Mesothelial cell of epicardium (in vitro differentiated cells): ENCODE measurements at regions not wholly inside any gene's neighbourhood (a gene's known extent, or its start where the extent isn't known, plus 50 kb on each side); places are given as distances from the start of the nearest gene placed in this dataset.

ENCODE experiments used
- DNase-seq, 2 experiments: peaks; one replicate each; pipeline ENCODE4 v3.0.0; 2021; ENCODE audit warnings: low spot score in 2 of 2; ENCODE audit not compliant: unreplicated experiment in 2 of 2
- H3K27ac Mint-ChIP-seq: 2 replicates; pipeline ENCODE4 v1.8.0; 2021; ENCODE audit warnings: mixed read lengths
- H3K27me3 Mint-ChIP-seq: 2 replicates; pipeline ENCODE4 v1.8.0; 2021; ENCODE audit warnings: low read depth, mixed read lengths
- H3K36me3 Mint-ChIP-seq: 2 replicates; pipeline ENCODE4 v1.8.0; 2021; ENCODE audit warnings: mixed read lengths
- H3K4me1 Mint-ChIP-seq: 2 replicates; pipeline ENCODE4 v1.8.0; 2021; ENCODE audit warnings: mixed read lengths
- H3K4me3 Mint-ChIP-seq: 2 replicates; pipeline ENCODE4 v1.8.0; 2021; ENCODE audit warnings: mild to moderate bottlenecking, moderate library complexity, mixed read lengths
- H3K9me3 Mint-ChIP-seq: 2 replicates; pipeline ENCODE4 v1.8.0; 2021; ENCODE audit warnings: mixed read lengths
- CTCF ChIP-seq: fragments of 200-600 bp; sonication (generic); IDR thresholded peaks from one replicate; pipeline ENCODE4 v1.5.0; 2021; ENCODE audit warnings: antibody characterized with exemption; ENCODE audit not compliant: unreplicated experiment

- no peaks in the 10 kb centered on the region for H3K27me3 Mint-ChIP-seq
- TF ChIP-seq CTCF, result no peak
- H3K36me3 Mint-ChIP-seq, result no peaks in the 10 kb centered on the region
- no peak overlapping the region for H3K27ac Mint-ChIP-seq
- H3K4me1 Mint-ChIP-seq, result peaks cover 21% of the 10 kb centered on the region
- H3K9me3 Mint-ChIP-seq, result peaks cover 14% of the 10 kb centered on the region
- no peak for DNase-seq
- H3K4me3 Mint-ChIP-seq, result no peak overlapping the region
These were observed 219.8 kb downstream of the CDCA7 start for GRCh38 chr2:173574324-173575112.

GRCh38 chr2:173578404-173579107 is 223.9 kb downstream of the CDCA7 start:
- Mint-ChIP-seq H3K9me3 (peaks cover 13% of the 10 kb centered on the region), H3K27ac (no peak overlapping the region), H3K4me1 (no peaks in the 10 kb centered on the region), H3K36me3 (no peaks in the 10 kb centered on the region), H3K27me3 (no peaks in the 10 kb centered on the region), H3K4me3 (no peak overlapping the region)
- no peak for DNase-seq
- no peak for TF ChIP-seq CTCF

- no peak overlapping the region for H3K4me3 Mint-ChIP-seq
- peaks cover 9% of the 10 kb centered on the region for H3K4me1 Mint-ChIP-seq
- no peak overlapping the region for H3K27ac Mint-ChIP-seq
- TF ChIP-seq CTCF, result no peak
- no peak for DNase-seq
- peaks cover 4% of the 10 kb centered on the region for H3K9me3 Mint-ChIP-seq
- H3K36me3 Mint-ChIP-seq, result no peaks in the 10 kb centered on the region
- no peaks in the 10 kb centered on the region for H3K27me3 Mint-ChIP-seq
These were observed 225.7 kb downstream of the CDCA7 start for GRCh38 chr2:173580351-173580750.

GRCh38 chr2:173580956-173581355 is 226.3 kb downstream of the CDCA7 start:
- H3K4me1 Mint-ChIP-seq, result peaks cover 10% of the 10 kb centered on the region
- no peaks in the 10 kb centered on the region for H3K27me3 Mint-ChIP-seq
- no peaks in the 10 kb centered on the region for H3K9me3 Mint-ChIP-seq
- H3K4me3 Mint-ChIP-seq, result no peak overlapping the region
- no peak overlapping the region for H3K27ac Mint-ChIP-seq
- H3K36me3 Mint-ChIP-seq, result no peaks in the 10 kb centered on the region
- no peak for TF ChIP-seq CTCF
- DNase-seq, result no peak

GRCh38 chr2:173583196-173583595 is 228.5 kb downstream of the CDCA7 start:
- no peaks in the 10 kb centered on the region for H3K27me3 Mint-ChIP-seq
- peaks cover 10% of the 10 kb centered on the region for H3K4me1 Mint-ChIP-seq
- no peak overlapping the region for H3K4me3 Mint-ChIP-seq
- TF ChIP-seq CTCF, result no peak
- no peak for DNase-seq
- no peaks in the 10 kb centered on the region for H3K36me3 Mint-ChIP-seq
- H3K27ac Mint-ChIP-seq, result no peak overlapping the region
- H3K9me3 Mint-ChIP-seq, result no peaks in the 10 kb centered on the region
